VCaP (cell line): ENCODE measurements at regions not wholly inside any gene's neighbourhood (a gene's known extent, or its start where the extent isn't known, plus 50 kb on each side); places are given as distances from the start of the nearest gene placed in this dataset.

Experiments
- H3K27ac ChIP-seq: fragments of 450-650 bp; 2 replicates; pipeline ENCODE4 v1.5.1; 2017
- TF ChIP-seq, protein P1 (sequence below): fragments of 450-650 bp; conservative IDR thresholded peaks from 2 replicates; pipeline ENCODE4 v1.5.1; 2017; ENCODE audit warnings: mild to moderate bottlenecking, moderate library complexity

DNA sequence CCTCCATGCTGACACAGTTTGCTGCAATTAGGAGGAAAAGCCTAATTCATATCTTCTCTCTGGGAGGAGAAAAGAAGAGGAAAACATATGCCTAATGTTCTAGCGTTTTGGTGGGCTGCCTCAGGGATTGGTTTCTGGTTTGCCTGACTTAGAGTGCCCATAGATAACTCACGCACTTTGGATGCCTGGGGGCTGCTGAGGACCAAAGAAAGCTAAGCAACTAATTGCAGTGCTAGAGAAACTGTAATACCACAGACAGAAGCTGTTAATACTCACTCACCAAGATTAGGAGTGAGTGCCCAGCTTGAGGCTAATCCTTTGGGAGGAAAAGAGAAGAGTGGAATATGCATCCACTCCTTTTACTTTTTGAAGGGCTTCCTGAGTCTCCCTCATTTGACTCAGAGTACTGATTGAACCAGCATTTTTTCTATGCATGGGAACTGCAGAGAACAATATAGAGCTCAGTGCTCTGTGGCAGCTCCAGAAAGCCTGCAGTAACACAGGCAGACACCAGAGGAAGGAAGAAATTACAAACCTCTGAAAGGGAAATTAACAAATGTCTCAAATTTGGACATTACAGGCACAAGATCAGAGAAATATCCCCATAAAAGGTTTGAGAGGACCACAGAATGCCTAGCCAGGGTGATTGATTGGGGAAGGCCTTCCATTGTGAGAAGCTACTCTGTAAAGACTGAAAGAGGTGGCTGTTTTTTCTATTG lies 666.4 kb downstream of the OLFM4 start:
- H3K27ac ChIP-seq, result no peak overlapping the region
- TF ChIP-seq, protein P1, sequence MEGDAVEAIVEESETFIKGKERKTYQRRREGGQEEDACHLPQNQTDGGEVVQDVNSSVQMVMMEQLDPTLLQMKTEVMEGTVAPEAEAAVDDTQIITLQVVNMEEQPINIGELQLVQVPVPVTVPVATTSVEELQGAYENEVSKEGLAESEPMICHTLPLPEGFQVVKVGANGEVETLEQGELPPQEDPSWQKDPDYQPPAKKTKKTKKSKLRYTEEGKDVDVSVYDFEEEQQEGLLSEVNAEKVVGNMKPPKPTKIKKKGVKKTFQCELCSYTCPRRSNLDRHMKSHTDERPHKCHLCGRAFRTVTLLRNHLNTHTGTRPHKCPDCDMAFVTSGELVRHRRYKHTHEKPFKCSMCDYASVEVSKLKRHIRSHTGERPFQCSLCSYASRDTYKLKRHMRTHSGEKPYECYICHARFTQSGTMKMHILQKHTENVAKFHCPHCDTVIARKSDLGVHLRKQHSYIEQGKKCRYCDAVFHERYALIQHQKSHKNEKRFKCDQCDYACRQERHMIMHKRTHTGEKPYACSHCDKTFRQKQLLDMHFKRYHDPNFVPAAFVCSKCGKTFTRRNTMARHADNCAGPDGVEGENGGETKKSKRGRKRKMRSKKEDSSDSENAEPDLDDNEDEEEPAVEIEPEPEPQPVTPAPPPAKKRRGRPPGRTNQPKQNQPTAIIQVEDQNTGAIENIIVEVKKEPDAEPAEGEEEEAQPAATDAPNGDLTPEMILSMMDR, result 0 out of 2 replicates have a peak, but pooled peaks have one; percentile 7

DNA sequence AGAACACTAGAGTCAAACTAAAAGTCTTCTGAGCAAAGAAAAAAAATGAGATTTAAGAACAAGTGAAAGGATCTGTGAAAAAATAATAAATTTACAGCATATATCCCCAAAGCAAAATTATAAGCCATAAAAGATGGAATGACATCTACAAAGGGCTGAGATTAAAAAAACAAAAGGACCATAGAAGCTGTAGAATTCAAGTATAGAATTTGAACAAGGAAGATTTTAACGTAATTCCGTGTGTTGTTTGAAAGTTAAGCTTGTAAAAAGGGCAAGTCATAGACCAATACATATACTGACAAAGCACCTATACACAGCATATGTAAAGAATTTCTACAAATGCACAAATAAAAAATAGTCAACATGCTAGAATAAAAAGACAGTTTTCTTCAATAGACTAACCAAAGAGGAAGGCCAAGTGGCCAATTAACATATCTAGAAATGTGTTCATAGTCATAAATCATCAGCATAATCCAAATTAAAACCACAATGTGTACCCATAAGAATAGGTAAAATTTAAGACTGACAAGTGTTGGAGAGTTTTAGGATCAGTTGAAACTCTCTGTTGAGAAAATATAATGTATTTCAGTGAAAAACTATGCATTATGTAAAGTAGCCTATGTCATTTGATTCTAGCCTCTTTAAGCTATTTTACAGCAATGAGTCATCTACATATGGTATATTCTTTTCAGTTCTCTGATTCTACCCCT lies 674.9 kb downstream of the OLFM4 start:
- TF ChIP-seq, protein P1, result no peak
- H3K27ac ChIP-seq, result no peak overlapping the region

DNA sequence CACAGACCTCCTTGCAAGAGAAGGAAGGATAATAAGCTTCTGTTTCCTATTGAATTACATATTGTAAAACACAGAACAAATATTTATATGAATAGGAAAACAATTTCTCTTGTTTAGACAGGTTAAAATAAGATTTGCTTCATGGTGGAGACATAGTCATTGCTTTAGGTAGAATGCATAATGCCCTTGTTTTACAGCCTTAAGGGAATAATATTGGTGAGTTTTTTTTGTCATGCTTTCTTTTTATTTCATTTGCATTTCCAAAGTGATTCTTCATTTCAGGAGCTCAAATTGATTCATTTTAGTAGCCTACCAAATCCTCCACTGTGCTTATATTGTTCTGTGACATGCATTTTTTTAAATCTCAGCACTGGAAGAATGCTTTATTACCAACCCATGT lies 690.7 kb downstream of the OLFM4 start:
- H3K27ac ChIP-seq, result no peak overlapping the region
- TF ChIP-seq, protein P1, result no peak

DNA sequence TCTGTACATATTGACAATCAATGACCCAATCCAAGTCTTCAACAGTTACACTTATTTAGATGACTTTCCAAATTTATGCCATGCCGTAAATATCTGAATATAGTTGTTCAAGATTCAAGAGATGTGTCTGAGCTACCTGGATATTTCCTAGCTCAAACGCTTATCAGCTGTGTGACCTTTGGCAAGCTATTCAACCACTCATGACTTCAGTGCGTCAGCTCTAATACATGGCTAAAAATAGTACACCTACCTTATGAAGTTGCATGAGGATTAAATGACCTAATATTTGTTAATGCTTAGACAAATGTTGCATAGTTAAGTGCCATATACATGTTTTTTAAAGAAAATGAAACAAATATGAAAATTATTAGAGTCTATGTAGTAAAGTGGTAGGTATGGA lies 704.1 kb downstream of the OLFM4 start:
- H3K27ac ChIP-seq, result no peak overlapping the region
- TF ChIP-seq, protein P1, result no peak

DNA sequence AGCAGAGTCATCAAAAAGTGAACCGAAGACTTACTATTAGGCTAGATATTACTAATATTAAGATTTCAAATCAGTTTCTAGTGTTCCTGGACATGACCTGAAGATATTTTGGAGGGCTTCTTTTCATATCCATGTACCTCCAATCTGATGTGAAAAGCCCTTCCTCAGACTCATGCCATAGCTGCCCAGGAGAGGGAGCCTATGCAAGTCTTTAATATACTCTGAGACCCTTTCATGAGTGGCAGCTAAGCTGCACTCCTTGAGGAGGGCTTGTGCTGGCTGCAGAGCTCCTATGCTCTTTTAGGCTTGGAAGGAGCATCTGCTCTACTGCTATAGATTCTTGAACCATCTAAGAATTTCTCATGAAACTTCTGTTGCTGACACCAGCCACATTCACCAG lies 715.3 kb downstream of the OLFM4 start:
- TF ChIP-seq, protein P1, result 0 out of 2 replicates have a peak, but pooled peaks have one; percentile 10
- H3K27ac ChIP-seq, result no peak overlapping the region

DNA sequence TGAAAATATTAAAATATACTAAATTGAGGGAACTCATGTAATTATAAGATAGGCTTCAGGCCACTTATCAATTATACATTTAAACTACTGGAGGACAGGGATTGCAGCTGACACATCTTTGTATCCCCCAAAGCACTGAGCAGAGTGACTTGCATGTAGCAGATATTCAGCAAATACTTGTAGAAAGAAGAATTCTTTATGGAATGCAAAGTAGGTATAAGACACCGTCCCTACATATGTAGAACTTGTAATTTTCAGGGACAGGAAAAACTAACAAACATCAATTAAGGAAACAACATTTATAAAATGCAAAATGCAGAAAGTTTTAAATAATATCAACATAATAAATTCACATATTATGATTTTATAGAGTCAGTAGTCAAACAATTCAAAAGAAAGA lies 719.2 kb downstream of the OLFM4 start:
- TF ChIP-seq, protein P1, result no peak
- H3K27ac ChIP-seq, result no peak overlapping the region

DNA sequence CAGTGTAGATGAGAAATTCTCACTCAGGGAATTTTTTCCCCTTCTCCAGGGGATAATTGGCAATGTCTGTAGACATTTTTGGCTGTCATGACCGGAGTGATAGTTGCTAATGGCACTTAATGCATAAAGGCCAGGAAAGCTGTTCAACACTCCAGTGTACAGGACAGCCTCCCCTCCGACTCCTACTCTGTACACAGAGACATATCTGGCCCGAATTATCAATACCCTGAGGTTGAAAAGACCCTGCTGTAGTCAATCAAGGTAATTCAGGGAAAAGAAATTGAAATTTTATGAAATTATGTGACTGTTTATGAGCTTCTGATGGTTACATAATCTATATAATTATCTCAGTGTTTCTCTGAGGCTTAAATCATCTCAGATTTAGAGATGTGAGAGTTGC lies 720.7 kb downstream of the OLFM4 start:
- TF ChIP-seq, protein P1, result no peak
- no peak overlapping the region for H3K27ac ChIP-seq
